K562 (cell line): ENCODE measurements at regions not wholly inside any gene's neighbourhood (a gene's known extent, or its start where the extent isn't known, plus 50 kb on each side); places are given as distances from the start of the nearest gene placed in this dataset.

Source experiments
- ATAC-seq: fragments of 200-7000 bp; cut with Tn5 transposase; 3 replicates; pipeline ENCODE4 v1.9.1; 2020; ENCODE audit warnings: moderate library complexity
- BruUV-seq: library from RNA; stranded (reverse); fragments of 400-500 nt; replicated peaks from 2 replicates; lab custom pipeline; 2021; lab: Mats Ljungman, UMichigan
- CTCF ChIA-PET: fragments of 300-600 bp; formaldehyde crosslinking; extraction: SDS; loops from one replicate; lab custom pipeline; 2021; ENCODE audit warnings: low intra/inter-chr PET ratio; lab: Yijun Ruan, JAX
- POLR2A ChIA-PET: fragments of 300-600, 350-650 bp; sonication (Branson Sonifier 250); formaldehyde crosslinking; extraction: SDS; loops from one replicate; lab custom pipeline; 2021; ENCODE audit warnings: antibody characterized with exemption, inconsistent platforms; lab: Yijun Ruan, JAX
- DNase-seq, 4 experiments: peaks; one replicate each; pipeline versions ENCODE4 v3.0.0 to v3.0.0-alpha.2; 2011 to 2018; ENCODE audit warnings: low spot score in 3 of 4, mixed read lengths in 3 of 4; ENCODE audit errors: extremely low read depth in 1 of 4
- FAIRE-seq: peaks from 2 replicates; lab custom pipeline; 2011; peaks lifted over from hg19 to GRCh38; lab: Jason Lieb, UNC
- H2AFZ ChIP-seq: 2 replicates; pipeline ENCODE4 v1.6.0; 2011; ENCODE audit warnings: low read depth, low read length, control low read depth, inconsistent platforms
- H3K27ac ChIP-seq: fragments of 200-600 bp; 3 replicates; pipeline ENCODE4 v1.8.0; 2011; ENCODE audit warnings: low read depth, mild to moderate bottlenecking, control low read depth, inconsistent platforms, low read length, moderate library complexity, mixed read lengths; ENCODE audit errors: extremely low read depth
- H3K27me3 ChIP-seq, 2 experiments: fragments of 300-600 bp in 1 of 2; 2 replicates in 1 of 2; 3 replicates in 1 of 2; pipeline versions ENCODE4 v1.6.0 to v1.8.0; 2011; ENCODE audit warnings: inconsistent platforms in 2 of 2, low read length in 2 of 2, mild to moderate bottlenecking in 1 of 2, mixed read lengths in 1 of 2, moderate library complexity in 1 of 2; ENCODE audit not compliant: control insufficient read depth in 2 of 2, insufficient read depth in 2 of 2
- H3K36me3 ChIP-seq: fragments of 300-600 bp; 3 replicates; pipeline ENCODE4 v1.8.0; 2011; ENCODE audit warnings: mild to moderate bottlenecking, low read length, inconsistent platforms; ENCODE audit not compliant: control insufficient read depth, insufficient read depth
- H3K4me1 ChIP-seq, 2 experiments: fragments of 200-600 bp in 1 of 2; replicated peaks in 1 of 2; 2 replicates in 1 of 2; 3 replicates in 1 of 2; pipeline versions ENCODE4 v1.5.1 to v1.8.0; 2011; ENCODE audit warnings: inconsistent platforms in 2 of 2, low read length in 2 of 2, mild to moderate bottlenecking in 1 of 2, mixed read lengths in 1 of 2, moderate library complexity in 1 of 2; ENCODE audit not compliant: control insufficient read depth in 2 of 2, insufficient read depth in 2 of 2
- H3K4me2 ChIP-seq: 2 replicates; pipeline ENCODE4 v1.6.1; 2011; ENCODE audit warnings: low read length, control low read depth, inconsistent platforms, mixed read lengths; ENCODE audit not compliant: insufficient read depth
- H3K4me3 ChIP-seq: fragments of 200-600 bp; sonication (generic), shearing (Covaris generic); 2 replicates; pipeline ENCODE4 v1.5.1; 2016; ENCODE audit warnings: control low read depth, inconsistent platforms
- H3K79me2 ChIP-seq: fragments of 200-600 bp; 3 replicates; pipeline ENCODE4 v1.8.0; 2011; ENCODE audit warnings: low read length, inconsistent platforms; ENCODE audit not compliant: control insufficient read depth, insufficient read depth
- H3K9ac ChIP-seq, 2 experiments: 2 replicates each; pipeline versions ENCODE4 v1.6.0 to v1.6.1; 2011; ENCODE audit warnings: low read depth in 2 of 2, low read length in 2 of 2, control low read depth in 1 of 2, inconsistent platforms in 1 of 2, mild to moderate bottlenecking in 1 of 2, mixed read lengths in 1 of 2; ENCODE audit not compliant: insufficient read depth in 1 of 2
- H3K9me1 ChIP-seq: one replicate; pipeline ENCODE4 v1.6.0; 2011; ENCODE audit warnings: inconsistent platforms, mild to moderate bottlenecking, low read length, moderate library complexity; ENCODE audit not compliant: control insufficient read depth, insufficient read depth
- H3K9me3 ChIP-seq: replicated peaks from 2 replicates; pipeline ENCODE4 v1.5.1; 2011; ENCODE audit warnings: low read depth, low read length, inconsistent platforms; ENCODE audit not compliant: control insufficient read depth, insufficient read depth
- H4K20me1 ChIP-seq: replicated peaks from 2 replicates; pipeline ENCODE4 v1.6.1; 2011; ENCODE audit warnings: low read length, inconsistent platforms, mixed read lengths; ENCODE audit not compliant: control insufficient read depth, insufficient read depth
- HCFC1 ChIP-seq: IDR thresholded peaks from 2 replicates; pipeline ENCODE4 v1.6.1; 2012; ENCODE audit warnings: low read depth, low read length, improper control_type of control experiment
- MED1 ChIP-seq: sonication (generic); formaldehyde crosslinking; IDR thresholded peaks from 2 replicates; pipeline ENCODE4 v1.8.1; 2023; ENCODE audit warnings: missing genetic modification reagents, borderline replicate concordance
- MIER1 ChIP-seq: fragments of 450-650 bp; IDR thresholded peaks from 2 replicates; pipeline ENCODE4 v1.6.1; 2016; ENCODE audit warnings: antibody characterized with exemption, mild to moderate bottlenecking, low read depth
- NR2C1 ChIP-seq, 2 experiments: fragments of 450-650 bp; IDR thresholded peaks; 2 replicates each; pipeline ENCODE4 v1.6.1; 2017; ENCODE audit warnings: mild to moderate bottlenecking in 2 of 2, antibody characterized with exemption in 1 of 2, inconsistent platforms in 1 of 2, missing compliant biosample characterization in 1 of 2, missing genetic modification characterization in 1 of 2
- POLR2H ChIP-seq: IDR thresholded peaks from 2 replicates; pipeline ENCODE4 v1.6.1; 2016; ENCODE audit warnings: missing genetic modification characterization, low read depth, mild to moderate bottlenecking, control low read depth, missing compliant biosample characterization, moderate library complexity
- PRPF4 ChIP-seq: fragments of 200-400 bp; formaldehyde crosslinking; IDR thresholded peaks from one replicate; pipeline ENCODE4 v1.6.1; 2017; ENCODE audit warnings: low read length, low read depth, mild to moderate bottlenecking; ENCODE audit not compliant: insufficient read depth, poor library complexity, severe bottlenecking
- SRSF1 ChIP-seq: fragments of 200-400 bp; formaldehyde crosslinking; IDR thresholded peaks from 2 replicates; pipeline ENCODE4 v1.6.1; 2017; ENCODE audit warnings: mild to moderate bottlenecking, low read depth, low read length, moderate library complexity
- ZNF217 ChIP-seq: sonication (generic); formaldehyde crosslinking; IDR thresholded peaks from 2 replicates; pipeline ENCODE4 v1.8.0; 2022; ENCODE audit warnings: mild to moderate bottlenecking, missing genetic modification reagents
- ZNF24 ChIP-seq: fragments of 450-650 bp; IDR thresholded peaks from 2 replicates; pipeline ENCODE4 v1.6.1; 2016
- ZNF639 ChIP-seq, 2 experiments: fragments of 200-800 bp in 1 of 2; sonication (Bioruptor generic) in 1 of 2; sonication (generic) in 1 of 2; formaldehyde crosslinking in 1 of 2; IDR thresholded peaks in 1 of 2; conservative IDR thresholded peaks in 1 of 2; 2 replicates each; pipeline versions ENCODE4 v1.5.0 to v1.6.1; 2016 to 2020; ENCODE audit warnings: missing compliant biosample characterization in 1 of 2, missing genetic modification characterization in 1 of 2, missing genetic modification reagents in 1 of 2
- WGBS: fragments of 100-300 bp; shearing (Covaris generic); methylation state at CpG from one replicate; pipeline ENCODE4 v1.1.6; 2016; ENCODE audit warnings: low coverage, mixed read lengths; ENCODE audit not compliant: insufficient coverage; ENCODE audit errors: missing lambda C conversion rate; 5-methylcytosine and 5-hydroxymethylcytosine counted together
- in situ Hi-C: fragments of 300-500 bp; cut with MboI; formaldehyde crosslinking; loops from 4 replicates; pipeline ENCODE4 v1.15.0; 2018; ENCODE audit warnings: inconsistent platforms, mixed read lengths
- intact Hi-C: fragments of 100-400 bp; cut with micrococcal nuclease; formaldehyde crosslinking; loops from 2 replicates; pipeline ENCODE4 v1.14.2; 2022
- TF ChIP-seq, protein P1 (sequence below): fragments of 450-650 bp; IDR thresholded peaks from 2 replicates; pipeline ENCODE4 v1.6.1; 2014; ENCODE audit warnings: low read depth, mild to moderate bottlenecking, moderate library complexity, borderline replicate concordance
- TF ChIP-seq, protein P2 (sequence below): fragments of 450-650 bp; IDR thresholded peaks from 2 replicates; pipeline ENCODE4 v1.6.1; 2016; ENCODE audit warnings: low read depth, mild to moderate bottlenecking, moderate library complexity
- TF ChIP-seq, protein P3 (sequence below), 2 experiments: fragments of 450-650 bp in 1 of 2; IDR thresholded peaks; 2 replicates each; pipeline ENCODE4 v1.6.1; 2011 to 2017; ENCODE audit warnings: low read depth in 2 of 2, antibody characterized with exemption in 1 of 2, borderline replicate concordance in 1 of 2, low read length in 1 of 2, mild to moderate bottlenecking in 1 of 2, mixed read lengths in 1 of 2; ENCODE audit not compliant: control insufficient read depth in 1 of 2

DNA sequence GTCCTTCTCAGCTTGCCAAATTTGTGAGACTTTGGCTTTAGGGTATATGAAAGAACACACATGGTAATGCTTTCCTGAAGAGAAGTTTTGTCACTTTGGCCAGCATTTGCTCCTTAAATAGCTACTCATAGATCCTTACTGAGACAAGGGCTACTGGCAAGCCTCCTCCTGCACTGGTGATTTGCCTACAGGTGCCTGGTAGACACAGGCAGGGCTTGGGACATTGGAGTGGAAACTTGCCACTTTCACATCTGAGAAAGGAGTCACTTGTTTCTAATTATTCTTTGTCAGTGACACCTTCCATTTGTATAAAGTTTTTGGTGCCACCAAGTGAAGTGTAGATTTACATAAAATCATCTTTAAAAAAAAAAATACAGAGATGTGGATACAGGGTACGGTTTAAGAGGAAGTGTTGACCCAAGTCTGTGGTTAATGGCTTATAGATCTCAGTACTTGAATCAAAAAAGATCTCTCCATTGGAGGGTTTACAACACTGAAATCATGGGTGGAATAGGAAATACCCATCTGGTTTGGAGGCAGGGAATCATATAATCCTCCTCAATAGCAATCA lies 132.8 kb upstream of the GADL1 start (continued):
- TF ChIP-seq MED1 (CRISPR knock-in tag) (no peak), NR2C1 (IDR thresholded peaks at IDR 0.05) (no peak), NR2C1 (tag; IDR thresholded peaks at IDR 0.05) (no peak), ZNF217 (CRISPR knock-in tag) (no peak)

- WGBS, result 6% methylated on average over 2 of the region's 2 CpGs
- no peak overlapping the region for H3K27ac ChIP-seq
- no peaks in the 10 kb centered on the region for H3K79me2 ChIP-seq
- no peaks in the 10 kb centered on the region for H4K20me1 ChIP-seq
- H3K4me3 ChIP-seq, result no peak overlapping the region
- H3K36me3 ChIP-seq, result no peaks in the 10 kb centered on the region
- no peak overlapping the region for H3K9ac ChIP-seq
- no peaks in the 10 kb centered on the region for H3K4me1 ChIP-seq
- POLR2A ChIA-PET, result no interaction called here
- no peak overlapping the region for H3K4me2 ChIP-seq
- no peaks in the 10 kb centered on the region for H3K9me3 ChIP-seq
- no peak overlapping the region for H2AFZ ChIP-seq
- no TSS peak for BruUV-seq
- H3K27me3 ChIP-seq, result no peaks in the 10 kb centered on the region
- intact Hi-C loops (no loop called here), in situ Hi-C loops (no loop called here)
- no peak for ATAC-seq
- no peak for FAIRE-seq
- no peaks in the 10 kb centered on the region for H3K9me1 ChIP-seq
- CTCF ChIA-PET, result no interaction called here
- DNase-seq, result no peak
- no peak for TF ChIP-seq MIER1
- TF ChIP-seq, protein P1, sequence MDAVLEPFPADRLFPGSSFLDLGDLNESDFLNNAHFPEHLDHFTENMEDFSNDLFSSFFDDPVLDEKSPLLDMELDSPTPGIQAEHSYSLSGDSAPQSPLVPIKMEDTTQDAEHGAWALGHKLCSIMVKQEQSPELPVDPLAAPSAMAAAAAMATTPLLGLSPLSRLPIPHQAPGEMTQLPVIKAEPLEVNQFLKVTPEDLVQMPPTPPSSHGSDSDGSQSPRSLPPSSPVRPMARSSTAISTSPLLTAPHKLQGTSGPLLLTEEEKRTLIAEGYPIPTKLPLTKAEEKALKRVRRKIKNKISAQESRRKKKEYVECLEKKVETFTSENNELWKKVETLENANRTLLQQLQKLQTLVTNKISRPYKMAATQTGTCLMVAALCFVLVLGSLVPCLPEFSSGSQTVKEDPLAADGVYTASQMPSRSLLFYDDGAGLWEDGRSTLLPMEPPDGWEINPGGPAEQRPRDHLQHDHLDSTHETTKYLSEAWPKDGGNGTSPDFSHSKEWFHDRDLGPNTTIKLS, result no peak
- no peak for TF ChIP-seq HCFC1
- no peak for TF ChIP-seq PRPF4
- no peak for TF ChIP-seq ZNF639 (CRISPR knock-in tag; conservative IDR thresholded peaks at IDR 0.05 in 1 of 2, IDR thresholded peaks at IDR 0.05 in 1 of 2)
- no peak for TF ChIP-seq ZNF24
- TF ChIP-seq, protein P2, sequence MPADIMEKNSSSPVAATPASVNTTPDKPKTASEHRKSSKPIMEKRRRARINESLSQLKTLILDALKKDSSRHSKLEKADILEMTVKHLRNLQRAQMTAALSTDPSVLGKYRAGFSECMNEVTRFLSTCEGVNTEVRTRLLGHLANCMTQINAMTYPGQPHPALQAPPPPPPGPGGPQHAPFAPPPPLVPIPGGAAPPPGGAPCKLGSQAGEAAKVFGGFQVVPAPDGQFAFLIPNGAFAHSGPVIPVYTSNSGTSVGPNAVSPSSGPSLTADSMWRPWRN, result no peak
- TF ChIP-seq, protein P3, sequence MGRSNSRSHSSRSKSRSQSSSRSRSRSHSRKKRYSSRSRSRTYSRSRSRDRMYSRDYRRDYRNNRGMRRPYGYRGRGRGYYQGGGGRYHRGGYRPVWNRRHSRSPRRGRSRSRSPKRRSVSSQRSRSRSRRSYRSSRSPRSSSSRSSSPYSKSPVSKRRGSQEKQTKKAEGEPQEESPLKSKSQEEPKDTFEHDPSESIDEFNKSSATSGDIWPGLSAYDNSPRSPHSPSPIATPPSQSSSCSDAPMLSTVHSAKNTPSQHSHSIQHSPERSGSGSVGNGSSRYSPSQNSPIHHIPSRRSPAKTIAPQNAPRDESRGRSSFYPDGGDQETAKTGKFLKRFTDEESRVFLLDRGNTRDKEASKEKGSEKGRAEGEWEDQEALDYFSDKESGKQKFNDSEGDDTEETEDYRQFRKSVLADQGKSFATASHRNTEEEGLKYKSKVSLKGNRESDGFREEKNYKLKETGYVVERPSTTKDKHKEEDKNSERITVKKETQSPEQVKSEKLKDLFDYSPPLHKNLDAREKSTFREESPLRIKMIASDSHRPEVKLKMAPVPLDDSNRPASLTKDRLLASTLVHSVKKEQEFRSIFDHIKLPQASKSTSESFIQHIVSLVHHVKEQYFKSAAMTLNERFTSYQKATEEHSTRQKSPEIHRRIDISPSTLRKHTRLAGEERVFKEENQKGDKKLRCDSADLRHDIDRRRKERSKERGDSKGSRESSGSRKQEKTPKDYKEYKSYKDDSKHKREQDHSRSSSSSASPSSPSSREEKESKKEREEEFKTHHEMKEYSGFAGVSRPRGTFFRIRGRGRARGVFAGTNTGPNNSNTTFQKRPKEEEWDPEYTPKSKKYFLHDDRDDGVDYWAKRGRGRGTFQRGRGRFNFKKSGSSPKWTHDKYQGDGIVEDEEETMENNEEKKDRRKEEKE (IDR thresholded peaks at IDR 0.05; ENCODE audit: borderline replicate concordance in 1 of 2, control insufficient read depth in 1 of 2, low read depth in 2 of 2, low read length in 1 of 2), result no peak
- no peak for TF ChIP-seq POLR2H
- TF ChIP-seq SRSF1, result no peak
Observed at GRCh38 chr3:31027914-31028313, 133.5 kb upstream of the GADL1 start.
